ENCODE measurements at regions not wholly inside any gene's neighbourhood (a gene's known extent, or its start where the extent isn't known, plus 50 kb on each side); places are given as distances from the start of the nearest gene placed in this dataset.
"Not testable (repeated sequence)": the region's sequence is repeated elsewhere in the genome, so short reads cannot be mapped to it uniquely, and the experiment has no call there.

DNA sequence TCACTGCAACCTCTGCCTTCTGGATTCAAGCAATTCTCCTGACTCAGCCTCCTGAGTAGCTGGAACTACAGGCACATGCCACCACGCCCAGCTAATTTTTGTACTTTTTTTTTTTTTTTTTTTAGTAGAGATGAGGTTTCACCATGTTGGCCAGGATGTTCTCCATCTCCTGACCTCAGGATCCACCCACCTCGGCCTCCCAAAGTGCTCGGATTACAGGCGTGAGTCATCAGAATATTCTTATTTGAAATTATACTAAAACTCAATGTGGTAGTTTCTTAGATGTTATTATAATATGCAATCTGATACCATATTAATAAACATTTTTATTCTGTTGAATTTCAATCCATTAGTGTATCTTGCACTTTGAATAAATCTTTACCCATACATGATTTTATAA is 322.2 kb downstream of the FLRT2 start:
- H3K79me1 ChIP-seq (ENCODE audit: low read depth in 1 of 2, low read length in 2 of 2); H3K18ac ChIP-seq (ENCODE audit: low read depth, low read length); H3K9me3 ChIP-seq (ENCODE audit: control insufficient read depth, insufficient read depth, low read length); H3K23ac ChIP-seq (ENCODE audit: low read depth, low read length); H2BK5ac ChIP-seq (ENCODE audit: low read depth, low read length, poor library complexity, severe bottlenecking); in situ Hi-C loops (cut with MboI; ENCODE audit: low sequenced_read_pairs); H4K91ac ChIP-seq (ENCODE audit: insufficient read depth, low read depth, low read length); H2AFZ ChIP-seq (replicated peaks; ENCODE audit: low read length, poor library complexity); dilution Hi-C loops (cut with HindIII; ENCODE audit: low sequenced_read_pairs, unreplicated experiment); BruUV-seq (replicated peaks); POLR2A ChIA-PET (ENCODE audit: unreplicated experiment); H3K9me1 ChIP-seq (ENCODE audit: insufficient read depth, low read length); H3K9ac ChIP-seq (ENCODE audit: low read depth, low read length); H4K5ac ChIP-seq (ENCODE audit: low read depth, low read length); H2AK5ac ChIP-seq (ENCODE audit: low read depth, low read length); ATAC-seq (ENCODE audit: low read depth); H3K27me3 ChIP-seq (ENCODE audit: control insufficient read depth, insufficient read depth, low read length); H4K8ac ChIP-seq (ENCODE audit: low read depth in 2 of 2, low read length in 2 of 2); H3K36me3 ChIP-seq (ENCODE audit: control insufficient read depth, insufficient read depth, low read length); DNase-seq; H3K4ac ChIP-seq (ENCODE audit: low read depth, low read length); H2BK15ac ChIP-seq (ENCODE audit: low read depth, low read length); H2BK120ac ChIP-seq (ENCODE audit: low read depth, low read length); H3K27ac ChIP-seq (ENCODE audit: insufficient read depth, low read length); H3K4me2 ChIP-seq (ENCODE audit: low read depth, low read length); H2BK20ac ChIP-seq (ENCODE audit: low read depth, low read length); H3K56ac ChIP-seq (ENCODE audit: extremely low read depth, insufficient read depth, low read length); H4K20me1 ChIP-seq (ENCODE audit: insufficient read depth, low read length); H2AK9ac ChIP-seq (replicated peaks; ENCODE audit: low read depth, low read length, poor library complexity); H3K4me3 ChIP-seq (ENCODE audit: insufficient read depth, low read depth, low read length); H3K4me1 ChIP-seq (ENCODE audit: control insufficient read depth, insufficient read depth, low read length); H3K14ac ChIP-seq (replicated peaks; ENCODE audit: low read depth, low read length); CTCF ChIA-PET: not testable (repeated sequence)
- WGBS, 2 experiments (ENCODE audit: extremely low coverage in 2 of 2, insufficient read length in 1 of 2) = no CpG with 5 or more reads among the region's 4 CpGs
- intact Hi-C loops (cut with micrococcal nuclease) = loop anchor here (10.0 kb wide), 1 partner anchor 203 kb away; no protein-coding TSS in a partner anchor

DNA sequence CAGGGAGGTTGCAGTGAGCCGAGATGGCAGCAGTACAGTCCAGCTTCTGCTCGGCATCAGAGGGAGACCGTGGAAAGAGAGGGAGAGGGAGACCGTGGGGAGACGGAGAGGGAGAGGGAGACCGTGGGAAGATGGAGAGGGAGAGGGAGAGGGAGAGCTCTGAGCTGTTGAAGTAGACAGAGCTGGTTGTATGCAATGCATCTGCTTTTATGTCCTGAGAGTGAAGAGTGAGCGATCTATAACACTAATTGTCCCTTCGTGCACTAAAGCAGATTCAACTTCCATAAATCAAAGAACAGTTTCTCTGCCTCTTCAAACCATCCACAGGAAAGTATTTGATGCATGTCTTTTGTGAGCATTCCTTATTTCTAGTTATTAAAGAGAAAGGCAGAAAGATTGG is 300.6 kb downstream of the FLRT2 start:
- H4K5ac ChIP-seq (ENCODE audit: low read depth, low read length); H2AK9ac ChIP-seq (replicated peaks; ENCODE audit: low read depth, low read length, poor library complexity); H3K9ac ChIP-seq (ENCODE audit: low read depth, low read length); H3K4ac ChIP-seq (ENCODE audit: low read depth, low read length); H2AK5ac ChIP-seq (ENCODE audit: low read depth, low read length); H4K91ac ChIP-seq (ENCODE audit: insufficient read depth, low read depth, low read length); H3K14ac ChIP-seq (replicated peaks; ENCODE audit: low read depth, low read length); H3K36me3 ChIP-seq (ENCODE audit: control insufficient read depth, insufficient read depth, low read length); H3K9me1 ChIP-seq (ENCODE audit: insufficient read depth, low read length); H3K23ac ChIP-seq (ENCODE audit: low read depth, low read length); intact Hi-C loops (cut with micrococcal nuclease); ATAC-seq (ENCODE audit: low read depth); H3K56ac ChIP-seq (ENCODE audit: extremely low read depth, insufficient read depth, low read length); H2BK15ac ChIP-seq (ENCODE audit: low read depth, low read length); dilution Hi-C loops (cut with HindIII; ENCODE audit: low sequenced_read_pairs, unreplicated experiment); DNase-seq; BruUV-seq (replicated peaks); in situ Hi-C loops (cut with MboI; ENCODE audit: low sequenced_read_pairs); H2BK20ac ChIP-seq (ENCODE audit: low read depth, low read length); H4K20me1 ChIP-seq (ENCODE audit: insufficient read depth, low read length); H3K9me3 ChIP-seq (ENCODE audit: control insufficient read depth, insufficient read depth, low read length); H3K27me3 ChIP-seq (ENCODE audit: control insufficient read depth, insufficient read depth, low read length); H3K27ac ChIP-seq (ENCODE audit: insufficient read depth, low read length); H2AFZ ChIP-seq (replicated peaks; ENCODE audit: low read length, poor library complexity); CTCF ChIA-PET; POLR2A ChIA-PET (ENCODE audit: unreplicated experiment); H3K4me3 ChIP-seq (ENCODE audit: insufficient read depth, low read depth, low read length); H3K4me1 ChIP-seq (ENCODE audit: control insufficient read depth, insufficient read depth, low read length); H4K8ac ChIP-seq (ENCODE audit: low read depth in 2 of 2, low read length in 2 of 2); H3K4me2 ChIP-seq (ENCODE audit: low read depth, low read length); H3K79me1 ChIP-seq (ENCODE audit: low read depth in 1 of 2, low read length in 2 of 2); H3K18ac ChIP-seq (ENCODE audit: low read depth, low read length); H2BK120ac ChIP-seq (ENCODE audit: low read depth, low read length); H2BK5ac ChIP-seq (ENCODE audit: low read depth, low read length, poor library complexity, severe bottlenecking): not testable (repeated sequence)
- WGBS, 2 experiments (ENCODE audit: extremely low coverage in 2 of 2, insufficient read length in 1 of 2) = no CpG with 5 or more reads among the region's 8 CpGs

All from IMR-90 (cell line).